ENCODE measurements at regions not wholly inside any gene's neighbourhood (a gene's known extent, or its start where the extent isn't known, plus 50 kb on each side); places are given as distances from the start of the nearest gene placed in this dataset.
A peak's percentile ranks its signal among the peaks of the same experiment; 100 is the strongest.

DNA sequence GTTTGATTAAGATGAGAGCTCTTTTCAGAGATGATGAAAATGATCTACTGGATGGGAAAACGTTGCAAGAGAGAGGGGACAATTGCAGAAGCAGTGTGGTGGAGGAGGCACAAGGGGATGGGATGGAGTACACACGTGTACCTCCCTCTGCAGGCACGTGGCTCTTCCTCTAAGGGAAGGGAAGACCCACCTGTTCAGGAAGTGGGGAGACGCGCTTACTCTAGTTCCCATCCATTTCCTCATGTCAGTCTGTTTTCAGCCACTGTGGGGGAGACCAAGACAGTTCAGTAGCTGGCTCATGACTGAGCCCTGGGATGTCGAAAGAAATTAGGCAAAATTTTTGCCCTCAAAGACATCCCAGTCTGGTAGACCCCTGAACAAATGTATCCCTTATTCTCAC, 619.2 kb upstream of the CLINT1 start:
- TF ChIP-seq, protein P1, sequence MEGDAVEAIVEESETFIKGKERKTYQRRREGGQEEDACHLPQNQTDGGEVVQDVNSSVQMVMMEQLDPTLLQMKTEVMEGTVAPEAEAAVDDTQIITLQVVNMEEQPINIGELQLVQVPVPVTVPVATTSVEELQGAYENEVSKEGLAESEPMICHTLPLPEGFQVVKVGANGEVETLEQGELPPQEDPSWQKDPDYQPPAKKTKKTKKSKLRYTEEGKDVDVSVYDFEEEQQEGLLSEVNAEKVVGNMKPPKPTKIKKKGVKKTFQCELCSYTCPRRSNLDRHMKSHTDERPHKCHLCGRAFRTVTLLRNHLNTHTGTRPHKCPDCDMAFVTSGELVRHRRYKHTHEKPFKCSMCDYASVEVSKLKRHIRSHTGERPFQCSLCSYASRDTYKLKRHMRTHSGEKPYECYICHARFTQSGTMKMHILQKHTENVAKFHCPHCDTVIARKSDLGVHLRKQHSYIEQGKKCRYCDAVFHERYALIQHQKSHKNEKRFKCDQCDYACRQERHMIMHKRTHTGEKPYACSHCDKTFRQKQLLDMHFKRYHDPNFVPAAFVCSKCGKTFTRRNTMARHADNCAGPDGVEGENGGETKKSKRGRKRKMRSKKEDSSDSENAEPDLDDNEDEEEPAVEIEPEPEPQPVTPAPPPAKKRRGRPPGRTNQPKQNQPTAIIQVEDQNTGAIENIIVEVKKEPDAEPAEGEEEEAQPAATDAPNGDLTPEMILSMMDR (IDR thresholded peaks at IDR 0.05; ENCODE audit: borderline replicate concordance, extremely low read depth, low read length, poor library complexity, severe bottlenecking), result peak; percentile 56
- no peak for TF ChIP-seq EZH2 (IDR thresholded peaks at IDR 0.05; ENCODE audit: borderline replicate concordance, low read depth, low read length, severe bottlenecking)
